Endothelial cell of umbilical vein (primary cell): ENCODE measurements at regions not wholly inside any gene's neighbourhood (a gene's known extent, or its start where the extent isn't known, plus 50 kb on each side); places are given as distances from the start of the nearest gene placed in this dataset.

Source experiments
- BruUV-seq: library from RNA; stranded (reverse); fragments of 400-500 nt; replicated peaks from 2 replicates; lab custom pipeline; 2021; lab: Mats Ljungman, UMichigan
- CTCF ChIA-PET: fragments of 300-600, 350-600 bp; sonication (Branson Sonifier 250); formaldehyde crosslinking; loops from one replicate; lab custom pipeline; 2021; ENCODE audit warnings: antibody characterized with exemption, inconsistent platforms; lab: Charles Lee
- POLR2A ChIA-PET: fragments of 300-600, 350-600 bp; sonication (Branson Sonifier 250); formaldehyde crosslinking; loops from one replicate; lab custom pipeline; 2021; ENCODE audit warnings: antibody characterized with exemption, inconsistent platforms; lab: Charles Lee
- DNase-seq: peaks from one replicate; pipeline ENCODE4 v3.0.0-alpha.2; 2011; ENCODE audit warnings: low read depth, low spot score
- FAIRE-seq: peaks from 2 replicates; lab custom pipeline; 2011; peaks lifted over from hg19 to GRCh38; lab: Jason Lieb, UNC
- H2AFZ ChIP-seq: 2 replicates; pipeline ENCODE4 v1.6.0; 2012; ENCODE audit warnings: low read depth, low read length, control low read depth, inconsistent platforms
- H3K27ac ChIP-seq: 2 replicates; pipeline ENCODE4 v1.5.1; 2011; ENCODE audit warnings: low read depth, mild to moderate bottlenecking, control low read depth, low read length, moderate library complexity; ENCODE audit not compliant: insufficient read depth
- H3K27me3 ChIP-seq, 2 experiments: 2 replicates each; pipeline versions ENCODE4 v1.6.0 to v1.6.1; 2011; ENCODE audit warnings: low read length in 2 of 2, mixed read lengths in 1 of 2; ENCODE audit not compliant: control insufficient read depth in 2 of 2, insufficient read depth in 2 of 2
- H3K36me3 ChIP-seq, 2 experiments: 2 replicates in 1 of 2; 3 replicates in 1 of 2; pipeline ENCODE4 v1.5.1; 2011; ENCODE audit warnings: low read length in 2 of 2, mild to moderate bottlenecking in 1 of 2, moderate library complexity in 1 of 2; ENCODE audit not compliant: control insufficient read depth in 2 of 2, insufficient read depth in 2 of 2; ENCODE audit errors: extremely low read depth in 1 of 2
- H3K4me1 ChIP-seq: 3 replicates; pipeline ENCODE4 v1.5.1; 2011; ENCODE audit warnings: mild to moderate bottlenecking, low read length; ENCODE audit not compliant: control insufficient read depth, insufficient read depth; ENCODE audit errors: extremely low read depth
- H3K4me2 ChIP-seq: 2 replicates; pipeline ENCODE4 v1.6.1; 2011; ENCODE audit warnings: low read length, control low read depth, mixed read lengths; ENCODE audit not compliant: insufficient read depth
- H3K4me3 ChIP-seq, 3 experiments: fragments of 200-600 bp in 1 of 3; sonication (generic), shearing (Covaris generic) in 1 of 3; replicated peaks in 1 of 3; 2 replicates each; pipeline ENCODE4 v1.5.1; 2011 to 2016; ENCODE audit warnings: control low read depth in 3 of 3, low read length in 3 of 3, mild to moderate bottlenecking in 2 of 3, inconsistent platforms in 1 of 3, low read depth in 1 of 3, moderate library complexity in 1 of 3; ENCODE audit not compliant: insufficient read depth in 1 of 3
- H3K79me2 ChIP-seq: 2 replicates; pipeline ENCODE4 v1.6.0; 2012; ENCODE audit warnings: low read length, inconsistent platforms; ENCODE audit not compliant: control insufficient read depth, insufficient read depth
- H3K9ac ChIP-seq: replicated peaks from 2 replicates; pipeline ENCODE3; 2011; ENCODE audit warnings: low read length, control low read depth; ENCODE audit not compliant: insufficient read depth; ENCODE audit errors: extremely low read depth
- H3K9me1 ChIP-seq: replicated peaks from 3 replicates; pipeline ENCODE4 v1.6.0; 2011; ENCODE audit warnings: mild to moderate bottlenecking, low read length; ENCODE audit not compliant: control insufficient read depth, insufficient read depth; ENCODE audit errors: extremely low read depth
- H3K9me3 ChIP-seq: replicated peaks from 2 replicates; pipeline ENCODE4 v1.5.1; 2012; ENCODE audit warnings: low read length, inconsistent platforms; ENCODE audit not compliant: control insufficient read depth, insufficient read depth
- H4K20me1 ChIP-seq: replicated peaks from 2 replicates; pipeline ENCODE3; 2011; ENCODE audit warnings: mild to moderate bottlenecking, low read length; ENCODE audit not compliant: control insufficient read depth, insufficient read depth; ENCODE audit errors: extremely low read depth
- CTCF ChIP-seq, 2 donors: IDR thresholded peaks; 1 replicate in 1 of 2; 2 replicates in 1 of 2; pipeline ENCODE4 v1.5.1; 2011; ENCODE audit warnings: low read length in 2 of 2, mild to moderate bottlenecking in 2 of 2, moderate library complexity in 2 of 2, control low read depth in 1 of 2, inconsistent platforms in 1 of 2, low read depth in 1 of 2; ENCODE audit not compliant: insufficient read depth in 1 of 2; ENCODE audit errors: extremely low read depth in 1 of 2
- EZH2 ChIP-seq: IDR thresholded peaks from 2 replicates; pipeline ENCODE4 v1.6.1; 2012; ENCODE audit warnings: borderline replicate concordance, low read depth, mild to moderate bottlenecking, moderate library complexity, low read length, inconsistent platforms; ENCODE audit not compliant: severe bottlenecking
- FOS ChIP-seq: IDR thresholded peaks from 2 replicates; pipeline ENCODE4 v1.6.1; 2011; ENCODE audit warnings: mild to moderate bottlenecking, low read length, moderate library complexity, borderline replicate concordance; ENCODE audit not compliant: insufficient read depth
- GATA2 ChIP-seq: IDR thresholded peaks from 2 replicates; pipeline ENCODE4 v1.7.0; 2011; ENCODE audit warnings: low read depth, mild to moderate bottlenecking, moderate library complexity, mixed read lengths, low read length; ENCODE audit not compliant: insufficient read length, insufficient read depth
- JUN ChIP-seq: IDR thresholded peaks from 2 replicates; pipeline ENCODE4 v1.6.1; 2011; ENCODE audit warnings: borderline replicate concordance, low read depth; ENCODE audit not compliant: insufficient read length, insufficient read depth
- MAX ChIP-seq: IDR thresholded peaks from 2 replicates; pipeline ENCODE4 v1.6.1; 2011; ENCODE audit not compliant: insufficient read depth, insufficient read length
- MYC ChIP-seq: IDR thresholded peaks from one replicate; pipeline ENCODE4 v1.6.1; 2011; ENCODE audit warnings: mild to moderate bottlenecking, low read depth, low read length
- POLR2A ChIP-seq: IDR thresholded peaks from 2 replicates; pipeline ENCODE4 v1.6.1; 2012; ENCODE audit warnings: low read depth, mild to moderate bottlenecking, control low read depth, low read length
- POLR2AphosphoS5 ChIP-seq: IDR thresholded peaks from 2 replicates; pipeline ENCODE4 v1.6.1; 2012; ENCODE audit warnings: low read depth, mild to moderate bottlenecking, control low read depth, low read length, moderate library complexity; ENCODE audit not compliant: insufficient read depth
- dilution Hi-C: fragments of 300-500 bp; cut with MboI; formaldehyde crosslinking; loops from one replicate; pipeline ENCODE4 v1.15.0; 2019; ENCODE audit warnings: low sequenced_read_pairs; ENCODE audit not compliant: extremely low pct_ligation_motif_present
- intact Hi-C: fragments of 100-400 bp; cut with micrococcal nuclease; formaldehyde crosslinking; loops from one replicate; pipeline ENCODE4 v1.10.0; 2022

- Histone ChIP-seq H3K27ac (no peak overlapping the region), H3K36me3 (no peaks in the 10 kb centered on the region), H3K9me3 (no peaks in the 10 kb centered on the region), H4K20me1 (no peaks in the 10 kb centered on the region), H3K4me3 (no peak overlapping the region), H3K9ac (no peak overlapping the region), H3K4me2 (no peak overlapping the region), H3K27me3 (no peaks in the 10 kb centered on the region), H3K4me1 (peaks cover 5% of the 10 kb centered on the region), H2AFZ (no peak overlapping the region), H3K9me1 (no peaks in the 10 kb centered on the region), H3K79me2 (no peaks in the 10 kb centered on the region)
- dilution Hi-C loops: no loop called here
- ChIA-PET CTCF (interaction anchor here (1.5 to 2.0 kb wide), 3 partner anchors 10 to 369 kb away, joined by 4 to 5 read pairs (median 4); no protein-coding TSS in a partner anchor), POLR2A (no interaction called here)
- intact Hi-C loops: no loop called here
- BruUV-seq: no TSS peak
- DNase-seq: no peak
- no peak for FAIRE-seq
- TF ChIP-seq POLR2AphosphoS5 (no peak), FOS (no peak), POLR2A (no peak), MYC (no peak), JUN (no peak), CTCF (IDR thresholded peaks at IDR 0.05; ENCODE audit: extremely low read depth in 1 of 2, insufficient read depth in 1 of 2, low read depth in 1 of 2, low read length in 2 of 2) (no peak), MAX (no peak), GATA2 (no peak), EZH2 (no peak)
Measured at GRCh38 chr2:187869195-187869594, 315.0 kb upstream of the TFPI start.
